ENCODE measurements at regions not wholly inside any gene's neighbourhood (a gene's known extent, or its start where the extent isn't known, plus 50 kb on each side); places are given as distances from the start of the nearest gene placed in this dataset.

GRCh38 chr5:159503236-159503635 lies 172.9 kb upstream of the IL12B start:
- TF ChIP-seq TAF1 (IDR thresholded peaks at IDR 0.05; ENCODE audit: low read depth, low read length) (no peak), POLR2AphosphoS5 (IDR thresholded peaks at IDR 0.05; ENCODE audit: low read depth, low read length) (no peak), POLR2A (IDR thresholded peaks at IDR 0.05; ENCODE audit: low read depth, low read length) (no peak), SPI1 (IDR thresholded peaks at IDR 0.05; ENCODE audit: low read depth, low read length) (no peak)
